ENCODE measurements at regions not wholly inside any gene's neighbourhood (a gene's known extent, or its start where the extent isn't known, plus 50 kb on each side); places are given as distances from the start of the nearest gene placed in this dataset.

- Mint-ChIP-seq H3K36me3 (no peaks in the 10 kb centered on the region), H3K9me3 (no peaks in the 10 kb centered on the region), H3K27ac (no peak overlapping the region), H3K4me3 (no peak overlapping the region), H3K27me3 (peaks cover 2 to 4% of the 10 kb centered on the region in 2 donors), H3K4me1 (no peaks in the 10 kb centered on the region)
- Histone ChIP-seq H3K27me3 (ENCODE audit: insufficient read depth, low read length) (no peaks in the 10 kb centered on the region), H3K27ac (ENCODE audit: low read depth, low read length) (no peak overlapping the region), H3K4me1 (ENCODE audit: insufficient read depth, low read length) (no peaks in the 10 kb centered on the region), H3K9me3 (ENCODE audit: control insufficient read depth in 1 of 2, low read length in 2 of 2) (no peaks in the 10 kb centered on the region), H3K36me3 (ENCODE audit: insufficient read depth, low read length) (no peaks in the 10 kb centered on the region), H3K4me3 (ENCODE audit: low read length in 2 of 2) (no peak overlapping the region)
- ChIA-PET POLR2A (ENCODE audit: partially characterized antibody) (no interaction called here), CTCF (ENCODE audit: partially characterized antibody) (interaction anchor here (1.1 kb wide), 1 partner anchor 10 kb away, joined by 3 read pairs; no protein-coding TSS in a partner anchor)
- intact Hi-C loops (cut with micrococcal nuclease): no loop called here
- DNase-seq: no peak
Measured at GRCh38 chr9:91059713-91060112, 258.1 kb downstream of the SYK start.

- Histone ChIP-seq H3K9me3 (ENCODE audit: control insufficient read depth in 1 of 2, low read length in 2 of 2) (no peaks in the 10 kb centered on the region), H3K4me1 (ENCODE audit: insufficient read depth, low read length) (no peaks in the 10 kb centered on the region), H3K27ac (ENCODE audit: low read depth, low read length) (no peak overlapping the region), H3K36me3 (ENCODE audit: insufficient read depth, low read length) (no peaks in the 10 kb centered on the region), H3K27me3 (ENCODE audit: insufficient read depth, low read length) (no peaks in the 10 kb centered on the region), H3K4me3 (ENCODE audit: low read length in 2 of 2) (no peak overlapping the region)
- Mint-ChIP-seq H3K4me1 (no peaks in the 10 kb centered on the region), H3K4me3 (no peak overlapping the region), H3K9me3 (no peaks in the 10 kb centered on the region), H3K27ac (no peak overlapping the region), H3K36me3 (no peaks in the 10 kb centered on the region), H3K27me3 (peaks cover 2 to 4% of the 10 kb centered on the region in 2 donors)
- no peak for DNase-seq
- intact Hi-C loops (cut with micrococcal nuclease): no loop called here
- ChIA-PET CTCF (ENCODE audit: partially characterized antibody) (interaction anchor here (1.1 kb wide), 1 partner anchor 11 kb away, joined by 3 read pairs; no protein-coding TSS in a partner anchor), POLR2A (ENCODE audit: partially characterized antibody) (no interaction called here)
Measured at GRCh38 chr9:91060520-91061343, 259.1 kb downstream of the SYK start.

GRCh38 chr9:91061506-91061905, 259.9 kb downstream of the SYK start:
- H3K9me3 Mint-ChIP-seq: no peaks in the 10 kb centered on the region
- intact Hi-C loops (cut with micrococcal nuclease): no loop called here
- CTCF ChIA-PET (ENCODE audit: partially characterized antibody): interaction anchor here (0.9 kb wide), 1 partner anchor 24 kb away, joined by 3 read pairs; no protein-coding TSS in a partner anchor
- no peaks in the 10 kb centered on the region for H3K4me1 Mint-ChIP-seq
- Histone ChIP-seq H3K4me3 (ENCODE audit: low read length in 2 of 2) (no peak overlapping the region), H3K4me1 (ENCODE audit: insufficient read depth, low read length) (no peaks in the 10 kb centered on the region), H3K9me3 (ENCODE audit: control insufficient read depth in 1 of 2, low read length in 2 of 2) (no peaks in the 10 kb centered on the region), H3K27ac (ENCODE audit: low read depth, low read length) (no peak overlapping the region), H3K36me3 (ENCODE audit: insufficient read depth, low read length) (no peaks in the 10 kb centered on the region), H3K27me3 (ENCODE audit: insufficient read depth, low read length) (no peaks in the 10 kb centered on the region)
- POLR2A ChIA-PET (ENCODE audit: partially characterized antibody): no interaction called here
- peaks cover 2 to 4% of the 10 kb centered on the region in 2 donors for H3K27me3 Mint-ChIP-seq
- H3K4me3 Mint-ChIP-seq: no peak overlapping the region
- no peaks in the 10 kb centered on the region for H3K36me3 Mint-ChIP-seq
- no peak overlapping the region for H3K27ac Mint-ChIP-seq
- DNase-seq: no peak

GRCh38 chr9:91062281-91062680, 260.7 kb downstream of the SYK start:
- no peak overlapping the region for H3K27ac Mint-ChIP-seq

GRCh38 chr9:91063471-91063870, 261.9 kb downstream of the SYK start:
- intact Hi-C loops (cut with micrococcal nuclease): no loop called here
- no peak overlapping the region for H3K4me3 ChIP-seq (ENCODE audit: low read length in 2 of 2)
- Mint-ChIP-seq H3K27ac (no peak overlapping the region), H3K27me3 (peaks cover 2% of the 10 kb centered on the region in 2 donors), H3K4me3 (no peak overlapping the region), H3K36me3 (no peaks in the 10 kb centered on the region), H3K4me1 (no peaks in the 10 kb centered on the region), H3K9me3 (peaks cover 0 to 3% (median 0%) of the 10 kb centered on the region in 8 donors)
- ChIA-PET CTCF (ENCODE audit: partially characterized antibody) (no interaction called here), POLR2A (ENCODE audit: partially characterized antibody) (no interaction called here)
- no peaks in the 10 kb centered on the region for H3K36me3 ChIP-seq (ENCODE audit: insufficient read depth, low read length)
- H3K27ac ChIP-seq (ENCODE audit: low read depth, low read length): no peak overlapping the region
- no peaks in the 10 kb centered on the region for H3K4me1 ChIP-seq (ENCODE audit: insufficient read depth, low read length)
- H3K27me3 ChIP-seq (ENCODE audit: insufficient read depth, low read length): no peaks in the 10 kb centered on the region
- DNase-seq: no peak
- no peaks in the 10 kb centered on the region for H3K9me3 ChIP-seq (ENCODE audit: control insufficient read depth in 1 of 2, low read length in 2 of 2)

More at GRCh38 chr9:91062281-91062680, 260.7 kb downstream of the SYK start:
- Mint-ChIP-seq H3K4me1 (no peaks in the 10 kb centered on the region), H3K4me3 (no peak overlapping the region), H3K36me3 (no peaks in the 10 kb centered on the region), H3K27me3 (peaks cover 2 to 3% of the 10 kb centered on the region in 2 donors), H3K9me3 (no peaks in the 10 kb centered on the region)
- intact Hi-C loops (cut with micrococcal nuclease): no loop called here
- H3K4me1 ChIP-seq (ENCODE audit: insufficient read depth, low read length): no peaks in the 10 kb centered on the region
- H3K27ac ChIP-seq (ENCODE audit: low read depth, low read length): no peak overlapping the region
- no peaks in the 10 kb centered on the region for H3K36me3 ChIP-seq (ENCODE audit: insufficient read depth, low read length)
- CTCF ChIA-PET (ENCODE audit: partially characterized antibody): no interaction called here
- no peak overlapping the region for H3K4me3 ChIP-seq (ENCODE audit: low read length in 2 of 2)
- DNase-seq: no peak
- POLR2A ChIA-PET (ENCODE audit: partially characterized antibody): no interaction called here
- no peaks in the 10 kb centered on the region for H3K9me3 ChIP-seq (ENCODE audit: control insufficient read depth in 1 of 2, low read length in 2 of 2)
- no peaks in the 10 kb centered on the region for H3K27me3 ChIP-seq (ENCODE audit: insufficient read depth, low read length)

DNA sequence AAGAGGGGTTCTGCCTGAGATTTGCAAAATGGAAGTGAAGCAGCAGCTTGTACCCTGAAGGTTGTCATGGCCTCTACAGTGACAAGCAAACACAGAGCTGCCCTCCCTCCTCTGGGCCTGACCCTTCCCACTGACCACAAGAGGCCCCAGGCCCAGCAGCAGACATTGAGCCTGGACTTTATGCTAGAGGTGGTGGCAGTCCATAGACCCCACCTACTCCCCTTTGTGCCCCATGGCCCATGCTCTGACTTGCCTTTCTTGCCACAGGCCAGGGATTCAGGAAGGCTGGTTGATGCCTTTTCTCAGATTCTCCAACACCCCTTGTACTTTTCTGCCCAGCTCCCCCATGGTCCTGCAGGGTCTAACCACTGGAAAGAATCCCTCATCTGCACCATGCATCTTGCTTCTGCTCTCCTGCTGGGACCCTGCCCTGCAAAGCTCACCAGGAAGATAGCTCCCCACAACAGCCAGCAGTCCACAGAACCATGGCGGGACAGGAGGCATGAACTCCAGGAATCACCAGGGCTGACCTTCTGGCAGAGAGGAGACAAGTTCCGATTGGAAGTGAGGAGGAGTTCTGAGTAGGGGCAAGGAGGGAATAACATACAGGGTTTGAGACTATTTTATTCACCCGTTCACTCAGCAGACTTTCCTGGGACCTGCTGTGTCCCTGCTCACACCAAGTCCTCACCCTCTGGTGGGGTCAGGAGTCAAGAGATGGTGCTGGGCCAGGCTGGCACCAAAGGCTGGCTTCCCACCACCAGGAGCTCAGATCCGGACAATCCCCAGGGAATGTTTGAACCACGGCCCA, 263.8 kb downstream of the SYK start:
- no peaks in the 10 kb centered on the region for H3K36me3 Mint-ChIP-seq
- Histone ChIP-seq H3K4me3 (ENCODE audit: low read length in 2 of 2) (no peak overlapping the region), H3K4me1 (ENCODE audit: insufficient read depth, low read length) (no peaks in the 10 kb centered on the region), H3K9me3 (ENCODE audit: control insufficient read depth in 1 of 2, low read length in 2 of 2) (no peaks in the 10 kb centered on the region), H3K36me3 (ENCODE audit: insufficient read depth, low read length) (no peaks in the 10 kb centered on the region), H3K27me3 (ENCODE audit: insufficient read depth, low read length) (no peaks in the 10 kb centered on the region), H3K27ac (ENCODE audit: low read depth, low read length) (no peak overlapping the region)
- H3K4me3 Mint-ChIP-seq: no peak overlapping the region
- intact Hi-C loops (cut with micrococcal nuclease): no loop called here
- DNase-seq: no peak
- peaks cover 0 to 7% (median 0%) of the 10 kb centered on the region in 8 donors for H3K9me3 Mint-ChIP-seq
- H3K27ac Mint-ChIP-seq: no peak overlapping the region
- H3K4me1 Mint-ChIP-seq: peaks cover 0 to 5% (median 0%) of the 10 kb centered on the region in 4 donors
- ChIA-PET CTCF (ENCODE audit: partially characterized antibody) (no interaction called here), POLR2A (ENCODE audit: partially characterized antibody) (no interaction called here)
- H3K27me3 Mint-ChIP-seq: peaks cover 0 to 2% of the 10 kb centered on the region in 2 donors

- POLR2A ChIA-PET (ENCODE audit: partially characterized antibody): no interaction called here
- Histone ChIP-seq H3K27ac (ENCODE audit: low read depth, low read length) (no peak overlapping the region), H3K9me3 (ENCODE audit: control insufficient read depth in 1 of 2, low read length in 2 of 2) (no peaks in the 10 kb centered on the region), H3K27me3 (ENCODE audit: insufficient read depth, low read length) (no peaks in the 10 kb centered on the region), H3K36me3 (ENCODE audit: insufficient read depth, low read length) (no peaks in the 10 kb centered on the region), H3K4me1 (ENCODE audit: insufficient read depth, low read length) (peaks cover 2% of the 10 kb centered on the region), H3K4me3 (ENCODE audit: low read length in 2 of 2) (no peak overlapping the region)
- Mint-ChIP-seq H3K27me3 (peaks cover 0 to 2% of the 10 kb centered on the region in 2 donors), H3K27ac (no peak overlapping the region), H3K4me1 (peaks cover 0 to 7% (median under 1%) of the 10 kb centered on the region in 4 donors), H3K36me3 (no peaks in the 10 kb centered on the region), H3K9me3 (peaks cover 0 to 7% (median 0%) of the 10 kb centered on the region in 8 donors), H3K4me3 (no peak overlapping the region)
- CTCF ChIA-PET (ENCODE audit: partially characterized antibody): interaction anchor here (1.0 kb wide), 1 partner anchor 360 kb away, joined by 3 read pairs; no protein-coding TSS in a partner anchor
- DNase-seq: no peak
- intact Hi-C loops (cut with micrococcal nuclease): no loop called here
Measured at GRCh38 chr9:91066042-91066415, 264.4 kb downstream of the SYK start.
